ENCODE measurements at regions not wholly inside any gene's neighbourhood (a gene's known extent, or its start where the extent isn't known, plus 50 kb on each side); places are given as distances from the start of the nearest gene placed in this dataset.

DNA sequence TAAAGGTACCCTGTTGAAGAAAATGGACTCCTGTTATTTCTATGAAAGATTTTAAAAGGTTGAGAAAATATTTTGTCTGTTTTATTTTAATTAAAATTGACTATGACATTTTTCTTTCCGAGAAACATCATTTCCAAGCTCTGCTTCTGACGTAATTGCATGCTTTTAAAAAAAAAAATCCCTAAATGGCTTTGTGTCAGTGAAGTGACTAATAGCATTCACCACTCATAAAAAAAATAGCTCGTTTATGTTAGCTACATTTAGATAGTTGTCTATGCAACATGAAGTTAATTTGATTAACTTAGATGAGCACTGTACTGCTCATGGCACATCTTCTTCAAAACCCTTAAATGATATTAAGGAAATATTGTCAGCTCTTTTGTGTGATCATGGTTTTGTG, 105.1 kb upstream of the KLHL13 start:
- Mint-ChIP-seq H3K9me3 (no peaks in the 10 kb centered on the region), H3K36me3 (ENCODE audit: low read depth) (no peaks in the 10 kb centered on the region), H3K27me3 (no peaks in the 10 kb centered on the region), H3K4me3 (no peak overlapping the region), H3K4me1 (no peaks in the 10 kb centered on the region), H3K27ac (no peak overlapping the region)
- TF ChIP-seq CTCF (IDR thresholded peaks at IDR 0.05): no peak
- CTCF ChIA-PET: no interaction called here
- no peak for ATAC-seq (ENCODE audit: low read depth)
- intact Hi-C loops (cut with micrococcal nuclease): no loop called here
- POLR2A ChIA-PET: no interaction called here
- DNase-seq: no peak

GRCh38 chrX:118222421-118222820, 105.8 kb upstream of the KLHL13 start:
- Mint-ChIP-seq H3K4me3 (no peak overlapping the region), H3K36me3 (ENCODE audit: low read depth) (no peaks in the 10 kb centered on the region)
- CTCF ChIA-PET: no interaction called here

GRCh38 chrX:118225711-118226428, 109.3 kb upstream of the KLHL13 start:
- ATAC-seq (ENCODE audit: low read depth): no peak
- Mint-ChIP-seq H3K9me3 (no peaks in the 10 kb centered on the region), H3K27ac (no peak overlapping the region), H3K4me3 (no peak overlapping the region), H3K36me3 (ENCODE audit: low read depth) (no peaks in the 10 kb centered on the region), H3K27me3 (no peaks in the 10 kb centered on the region), H3K4me1 (no peaks in the 10 kb centered on the region)
- TF ChIP-seq CTCF (IDR thresholded peaks at IDR 0.05): no peak
- DNase-seq: no peak
- intact Hi-C loops (cut with micrococcal nuclease): no loop called here
- ChIA-PET CTCF (no interaction called here), POLR2A (no interaction called here)

More at GRCh38 chrX:118222421-118222820, 105.8 kb upstream of the KLHL13 start:
- DNase-seq (no peak), ATAC-seq (ENCODE audit: low read depth) (no peak)
- Mint-ChIP-seq H3K27ac (no peak overlapping the region), H3K27me3 (no peaks in the 10 kb centered on the region), H3K4me1 (no peaks in the 10 kb centered on the region), H3K9me3 (no peaks in the 10 kb centered on the region)
- POLR2A ChIA-PET: no interaction called here
- intact Hi-C loops (cut with micrococcal nuclease): no loop called here
- TF ChIP-seq CTCF (IDR thresholded peaks at IDR 0.05): no peak

- ATAC-seq (ENCODE audit: low read depth): no peak
- no peaks in the 10 kb centered on the region for H3K9me3 Mint-ChIP-seq
- POLR2A ChIA-PET: no interaction called here
Measured at GRCh38 chrX:118228041-118228440, 111.4 kb upstream of the KLHL13 start.

DNA sequence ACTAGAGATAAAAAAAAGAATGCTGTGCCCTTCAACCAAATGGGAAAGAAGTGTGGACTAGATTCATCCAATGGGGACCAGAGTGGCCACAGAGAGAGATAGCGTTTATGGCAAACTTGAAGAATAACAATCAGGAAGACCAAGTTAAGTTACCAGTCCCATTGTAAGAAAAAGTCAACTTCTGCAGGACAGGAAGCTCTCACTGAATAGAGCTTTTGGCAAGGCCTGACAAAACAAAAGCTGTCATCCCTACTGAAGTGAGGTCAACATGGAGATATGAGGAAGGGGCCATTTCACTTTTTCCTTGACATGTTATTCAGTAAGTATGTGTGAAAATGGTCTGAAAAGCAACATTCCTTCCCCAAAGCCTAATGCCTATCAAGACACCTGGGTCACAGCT, 111.8 kb upstream of the KLHL13 start:
- H3K27ac Mint-ChIP-seq: no peak overlapping the region
- CTCF ChIA-PET: no interaction called here
- no peak for DNase-seq
- no peak overlapping the region for H3K4me3 Mint-ChIP-seq
- POLR2A ChIA-PET: no interaction called here
- intact Hi-C loops (cut with micrococcal nuclease): no loop called here
- H3K9me3 Mint-ChIP-seq: no peaks in the 10 kb centered on the region
- no peaks in the 10 kb centered on the region for H3K36me3 Mint-ChIP-seq (ENCODE audit: low read depth)
- no peaks in the 10 kb centered on the region for H3K27me3 Mint-ChIP-seq
- no peak for ATAC-seq (ENCODE audit: low read depth)
- no peaks in the 10 kb centered on the region for H3K4me1 Mint-ChIP-seq
- no peak for TF ChIP-seq CTCF (IDR thresholded peaks at IDR 0.05)

More at GRCh38 chrX:118228041-118228440, 111.4 kb upstream of the KLHL13 start:
- TF ChIP-seq CTCF (IDR thresholded peaks at IDR 0.05): no peak
- Mint-ChIP-seq H3K36me3 (ENCODE audit: low read depth) (no peaks in the 10 kb centered on the region), H3K4me1 (no peaks in the 10 kb centered on the region), H3K27ac (no peak overlapping the region), H3K27me3 (no peaks in the 10 kb centered on the region), H3K4me3 (no peak overlapping the region)
- DNase-seq: no peak
- intact Hi-C loops (cut with micrococcal nuclease): no loop called here
- CTCF ChIA-PET: no interaction called here

Measured in activated B cell treated with CpG ODN at 0.5 μM for 24 hours (primary cell).